H1 (cell line): ENCODE measurements at regions not wholly inside any gene's neighbourhood (a gene's known extent, or its start where the extent isn't known, plus 50 kb on each side); places are given as distances from the start of the nearest gene placed in this dataset.

ENCODE experiments used
- CTCF ChIA-PET: fragments of 300-600 bp; sonication (Branson Sonifier 250); formaldehyde crosslinking; loops from one replicate; lab custom pipeline; 2021; ENCODE audit not compliant: partially characterized antibody; lab: Charles Lee
- POLR2A ChIA-PET: fragments of 300-600 bp; sonication (Branson Sonifier 250); formaldehyde crosslinking; loops from one replicate; lab custom pipeline; 2021; ENCODE audit warnings: inconsistent platforms; ENCODE audit not compliant: partially characterized antibody; lab: Charles Lee
- DNase-seq, 2 experiments: peaks; one replicate each; pipeline versions ENCODE4 v3.0.0 to v3.0.0-alpha.2; 2010 to 2022; ENCODE audit warnings: low spot score in 2 of 2, low read depth in 1 of 2, mixed read lengths in 1 of 2
- FAIRE-seq: peaks from 2 replicates; lab custom pipeline; 2011; peaks lifted over from hg19 to GRCh38; lab: Jason Lieb, UNC
- H2AFZ ChIP-seq: 2 replicates; pipeline ENCODE4 v1.8.1; 2012; ENCODE audit warnings: low read length, inconsistent platforms
- H2AK5ac ChIP-seq: 2 replicates; pipeline ENCODE4 v1.6.1; 2013; ENCODE audit warnings: low read depth, low read length
- H2BK120ac ChIP-seq: replicated peaks from 2 replicates; pipeline ENCODE3; 2013; ENCODE audit warnings: low read depth, low read length, inconsistent platforms
- H2BK12ac ChIP-seq: 2 replicates; pipeline ENCODE4 v1.6.1; 2013; ENCODE audit warnings: low read depth, low read length
- H2BK15ac ChIP-seq: 2 replicates; pipeline ENCODE4 v1.6.1; 2013; ENCODE audit warnings: low read length
- H2BK20ac ChIP-seq: 2 replicates; pipeline ENCODE4 v1.6.1; 2013; ENCODE audit warnings: low read length
- H2BK5ac ChIP-seq: 2 replicates; pipeline ENCODE4 v1.6.1; 2013; ENCODE audit warnings: low read depth, low read length
- H3K14ac ChIP-seq: 2 replicates; pipeline ENCODE4 v1.6.1; 2013; ENCODE audit warnings: inconsistent platforms; ENCODE audit not compliant: insufficient read length
- H3K18ac ChIP-seq: 2 replicates; pipeline ENCODE4 v1.6.1; 2013; ENCODE audit warnings: low read length; ENCODE audit errors: extremely low read depth
- H3K23ac ChIP-seq: 2 replicates; pipeline ENCODE4 v1.6.1; 2013; ENCODE audit warnings: inconsistent platforms; ENCODE audit not compliant: insufficient read length
- H3K23me2 ChIP-seq: 2 replicates; pipeline ENCODE4 v1.6.1; 2013; ENCODE audit warnings: low read depth, low read length
- H3K27ac ChIP-seq: 2 replicates; pipeline ENCODE4 v1.6.1; 2011; ENCODE audit warnings: low read depth, low read length, inconsistent platforms
- H3K27me3 ChIP-seq, 4 experiments: replicated peaks in 1 of 4; 1 replicate in 1 of 4; 2 replicates in 3 of 4; pipeline versions ENCODE4 v1.6.1 to v1.8.1; 2011 to 2013; ENCODE audit warnings: low read length in 3 of 4, mild to moderate bottlenecking in 3 of 4, inconsistent platforms in 2 of 4, mixed read lengths in 2 of 4, moderate library complexity in 1 of 4; ENCODE audit not compliant: control insufficient read depth in 3 of 4, insufficient read depth in 3 of 4; ENCODE audit errors: extremely low read depth in 1 of 4
- H3K36me3 ChIP-seq, 4 experiments: 2 replicates each; pipeline versions ENCODE4 v1.6.1 to v1.8.1; 2011 to 2013; ENCODE audit warnings: mild to moderate bottlenecking in 4 of 4, low read length in 3 of 4, moderate library complexity in 2 of 4, control low read depth in 1 of 4, inconsistent platforms in 1 of 4; ENCODE audit not compliant: insufficient read depth in 4 of 4, control insufficient read depth in 2 of 4
- H3K4ac ChIP-seq: replicated peaks from 2 replicates; pipeline ENCODE3; 2013; ENCODE audit warnings: low read length, low read depth, mixed read lengths, inconsistent platforms; ENCODE audit not compliant: insufficient read length
- H3K4me1 ChIP-seq, 4 experiments: replicated peaks in 1 of 4; 1 replicate in 1 of 4; 2 replicates in 3 of 4; pipeline versions ENCODE4 v1.6.1 to v1.8.1; 2011 to 2013; ENCODE audit warnings: low read length in 3 of 4, inconsistent platforms in 2 of 4, mixed read lengths in 1 of 4; ENCODE audit not compliant: insufficient read depth in 4 of 4, control insufficient read depth in 3 of 4
- H3K4me2 ChIP-seq, 2 experiments: 2 replicates each; pipeline versions ENCODE4 v1.6.1 to v1.8.1; 2011 to 2013; ENCODE audit warnings: low read depth in 2 of 2, low read length in 2 of 2, control low read depth in 1 of 2, inconsistent platforms in 1 of 2, mild to moderate bottlenecking in 1 of 2; ENCODE audit not compliant: insufficient read depth in 1 of 2
- H3K4me3 ChIP-seq, 4 experiments: fragments of 200-600, 300-600 bp in 1 of 4; sonication (generic), shearing (Covaris generic), sonication (Bioruptor Twin) in 1 of 4; 2 replicates each; pipeline versions ENCODE4 v1.5.1 to v1.8.1; 2011 to 2016; ENCODE audit warnings: low read length in 4 of 4, low read depth in 3 of 4, control low read depth in 2 of 4, inconsistent platforms in 2 of 4, mild to moderate bottlenecking in 2 of 4, mixed read lengths in 1 of 4, moderate library complexity in 1 of 4; ENCODE audit not compliant: insufficient read depth in 2 of 4; ENCODE audit errors: extremely low read depth in 1 of 4
- H3K56ac ChIP-seq: replicated peaks from 2 replicates; pipeline ENCODE3; 2013; ENCODE audit warnings: low read depth, mild to moderate bottlenecking, mixed read lengths, low read length, inconsistent platforms; ENCODE audit not compliant: insufficient read length
- H3K79me1 ChIP-seq: 2 replicates; pipeline ENCODE4 v1.6.1; 2013; ENCODE audit warnings: low read depth, low read length, control low read depth
- H3K79me2 ChIP-seq, 2 experiments: 2 replicates each; pipeline versions ENCODE4 v1.6.1 to v1.8.1; 2012 to 2013; ENCODE audit warnings: low read length in 2 of 2, mild to moderate bottlenecking in 2 of 2, inconsistent platforms in 1 of 2; ENCODE audit not compliant: insufficient read depth in 2 of 2, control insufficient read depth in 1 of 2
- H3K9ac ChIP-seq, 4 experiments: replicated peaks in 1 of 4; 1 replicate in 1 of 4; 2 replicates in 3 of 4; pipeline versions ENCODE4 v1.6.1 to v1.8.1; 2011 to 2013; ENCODE audit warnings: low read depth in 3 of 4, low read length in 3 of 4, control low read depth in 2 of 4, mild to moderate bottlenecking in 2 of 4, moderate library complexity in 2 of 4, inconsistent platforms in 1 of 4; ENCODE audit errors: extremely low read depth in 1 of 4
- H3K9me3 ChIP-seq, 2 experiments: 2 replicates each; pipeline versions ENCODE4 v1.6.1 to v1.8.1; 2012 to 2013; ENCODE audit warnings: mild to moderate bottlenecking in 2 of 2, moderate library complexity in 2 of 2, control low read depth in 1 of 2, inconsistent platforms in 1 of 2, low read depth in 1 of 2, low read length in 1 of 2, mixed read lengths in 1 of 2; ENCODE audit not compliant: insufficient read depth in 2 of 2
- H4K20me1 ChIP-seq, 2 experiments: replicated peaks in 1 of 2; 2 replicates each; pipeline versions ENCODE3 to v1.8.1; 2011 to 2013; ENCODE audit warnings: inconsistent platforms in 2 of 2, low read length in 2 of 2, mild to moderate bottlenecking in 1 of 2; ENCODE audit not compliant: insufficient read depth in 2 of 2, control insufficient read depth in 1 of 2
- H4K5ac ChIP-seq: 2 replicates; pipeline ENCODE4 v1.6.1; 2013; ENCODE audit warnings: low read length, low read depth, mixed read lengths, inconsistent platforms; ENCODE audit not compliant: insufficient read length
- H4K8ac ChIP-seq: 2 replicates; pipeline ENCODE4 v1.8.0; 2013; ENCODE audit warnings: mild to moderate bottlenecking, moderate library complexity, low read length, inconsistent platforms; ENCODE audit not compliant: insufficient read depth; ENCODE audit errors: extremely low read depth
- H4K91ac ChIP-seq: replicated peaks from 2 replicates; pipeline ENCODE3; 2013; ENCODE audit warnings: low read length, mixed read lengths, inconsistent platforms; ENCODE audit not compliant: insufficient read length
- ASH2L ChIP-seq: fragments of 200-600, 300-600 bp; sonication (generic); IDR thresholded peaks from one replicate; pipeline ENCODE4 v1.7.1; 2017; ENCODE audit warnings: low read length
- CREB1 ChIP-seq: IDR thresholded peaks from 2 replicates; pipeline ENCODE4 v1.6.1; 2012; ENCODE audit warnings: inconsistent platforms
- E2F6 ChIP-seq: IDR thresholded peaks from 2 replicates; pipeline ENCODE4 v1.6.1; 2012; ENCODE audit warnings: inconsistent platforms
- EZH2 ChIP-seq: fragments of 200-600 bp; sonication (generic); IDR thresholded peaks from 2 replicates; pipeline ENCODE4 v1.7.1; 2012; ENCODE audit warnings: low read depth, mild to moderate bottlenecking, moderate library complexity, low read length, inconsistent platforms; ENCODE audit not compliant: severe bottlenecking
- HDAC6 ChIP-seq: IDR thresholded peaks from one replicate; pipeline ENCODE4 v1.7.1; 2012; ENCODE audit warnings: low read depth, mild to moderate bottlenecking, inconsistent platforms, low read length, moderate library complexity
- MAFK ChIP-seq: IDR thresholded peaks from 2 replicates; pipeline ENCODE4 v1.6.1; 2012; ENCODE audit warnings: low read depth, mild to moderate bottlenecking, improper control_type of control experiment, low read length
- POLR2A ChIP-seq, 2 experiments: IDR thresholded peaks; 1 replicate in 1 of 2; 2 replicates in 1 of 2; pipeline ENCODE4 v1.6.1; 2011; ENCODE audit warnings: low read depth in 2 of 2, low read length in 2 of 2, mild to moderate bottlenecking in 2 of 2; ENCODE audit errors: control extremely low read depth in 1 of 2
- POU5F1 ChIP-seq: IDR thresholded peaks from 2 replicates; pipeline ENCODE4 v1.6.1; 2011; ENCODE audit warnings: low read depth, mild to moderate bottlenecking, low read length, moderate library complexity
- RAD21 ChIP-seq, 2 experiments: IDR thresholded peaks in 1 of 2; conservative IDR thresholded peaks in 1 of 2; 2 replicates each; pipeline ENCODE4 v1.6.1; 2011; ENCODE audit warnings: low read depth in 2 of 2, low read length in 2 of 2, improper control_type of control experiment in 1 of 2, inconsistent platforms in 1 of 2, mild to moderate bottlenecking in 1 of 2, moderate library complexity in 1 of 2
- SIRT6 ChIP-seq: IDR thresholded peaks from one replicate; pipeline ENCODE4 v1.7.1; 2012; ENCODE audit warnings: low read length, inconsistent platforms
- TCF12 ChIP-seq: IDR thresholded peaks from 2 replicates; pipeline ENCODE4 v1.6.1; 2011; ENCODE audit warnings: low read depth, mild to moderate bottlenecking, low read length
- TEAD4 ChIP-seq: IDR thresholded peaks from 2 replicates; pipeline ENCODE4 v1.6.1; 2012; ENCODE audit warnings: low read depth, low read length, inconsistent platforms, mixed read lengths
- USF2 ChIP-seq: IDR thresholded peaks from 2 replicates; pipeline ENCODE4 v1.6.1; 2011; ENCODE audit warnings: low read length, improper control_type of control experiment
- YY1 ChIP-seq: IDR thresholded peaks from 2 replicates; pipeline ENCODE4 v1.6.1; 2011; ENCODE audit warnings: low read depth, mild to moderate bottlenecking, low read length
- WGBS, 2 experiments: shearing (Covaris generic) in 1 of 2; methylation state at CpG; one replicate each; pipeline versions ENCODE4 v1.1.6 to v1.1.7; 2013 to 2015; ENCODE audit warnings: low lambda C conversion rate in 2 of 2, mixed read lengths in 2 of 2, inconsistent platforms in 1 of 2, low coverage in 1 of 2, missing lambda C conversion rate in 1 of 2; ENCODE audit not compliant: insufficient replicate concordance in 2 of 2, insufficient coverage in 1 of 2, insufficient read length in 1 of 2; ENCODE audit errors: extremely low coverage in 1 of 2, missing lambda C conversion rate in 1 of 2; 5-methylcytosine and 5-hydroxymethylcytosine counted together

DNA sequence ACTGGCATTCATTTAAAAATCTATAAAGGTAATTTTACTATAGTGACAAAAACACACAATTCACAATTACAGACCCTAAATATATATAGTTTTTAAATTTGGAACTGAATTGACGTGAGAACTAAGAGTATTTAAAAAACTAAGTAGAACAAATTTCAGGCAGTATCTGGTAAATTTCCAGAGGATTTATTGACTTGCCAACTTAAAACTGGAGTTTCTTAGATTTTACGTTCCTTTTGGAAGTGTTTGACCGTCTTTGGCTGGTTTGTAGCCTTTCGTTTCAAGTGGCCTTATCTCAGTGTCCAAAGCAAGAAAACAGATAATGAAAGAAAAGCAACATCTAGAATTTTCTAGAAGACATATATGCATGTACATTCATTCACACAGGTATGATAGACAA lies 234.4 kb upstream of the VLDLR start:
- Histone ChIP-seq H4K8ac (no peak overlapping the region), H3K9ac (no peak overlapping the region), H3K56ac (no peak overlapping the region), H4K5ac (no peak overlapping the region), H3K79me2 (no peaks in the 10 kb centered on the region), H3K18ac (no peak overlapping the region), H2BK5ac (no peak overlapping the region), H2BK12ac (no peak overlapping the region), H3K79me1 (no peaks in the 10 kb centered on the region), H3K23ac (no peak overlapping the region), H2BK15ac (no peak overlapping the region), H3K4me2 (no peak overlapping the region), H3K27ac (no peak overlapping the region), H3K27me3 (no peaks in the 10 kb centered on the region), H2BK20ac (no peak overlapping the region), H3K14ac (no peak overlapping the region), H2AK5ac (no peak overlapping the region), H3K36me3 (no peaks in the 10 kb centered on the region), H3K9me3 (peaks cover 6 to 9% of the 10 kb centered on the region in 2 experiments; a peak in 3 of 4 replicates), H2BK120ac (no peak overlapping the region), H2AFZ (no peak overlapping the region), H4K20me1 (no peaks in the 10 kb centered on the region), H3K4ac (no peak overlapping the region), H4K91ac (no peak overlapping the region), H3K23me2 (no peaks in the 10 kb centered on the region), H3K4me3 (no peak overlapping the region), H3K4me1 (no peaks in the 10 kb centered on the region)
- 99% methylated on average over 4 of the region's 4 CpGs; no CpG with 5 or more reads in 1 of the 2 experiments for WGBS, 2 experiments
- no peak for FAIRE-seq
- DNase-seq = no peak
- ChIA-PET CTCF (interaction anchor here (0.6 to 1.4 kb wide), 2 partner anchors 14 to 1406 kb away, joined by 3 read pairs; no protein-coding TSS in a partner anchor), POLR2A (no interaction called here)
- no peak for TF ChIP-seq TCF12
- no peak for TF ChIP-seq TEAD4
- no peak for TF ChIP-seq USF2
- TF ChIP-seq ASH2L = no peak
- no peak for TF ChIP-seq HDAC6
- no peak for TF ChIP-seq CREB1
- TF ChIP-seq MAFK = no peak
- TF ChIP-seq POU5F1 = no peak
- TF ChIP-seq RAD21 (IDR thresholded peaks at IDR 0.05 in 1 of 2, conservative IDR thresholded peaks at IDR 0.05 in 1 of 2; ENCODE audit: low read depth in 2 of 2, low read length in 2 of 2) = no peak
- no peak for TF ChIP-seq E2F6
- no peak for TF ChIP-seq SIRT6
- no peak for TF ChIP-seq EZH2
- no peak for TF ChIP-seq YY1
- TF ChIP-seq POLR2A (IDR thresholded peaks at IDR 0.05; ENCODE audit: control extremely low read depth in 1 of 2, low read depth in 2 of 2, low read length in 2 of 2) = no peak
